MCF 10A (cell line): ENCODE measurements at regions not wholly inside any gene's neighbourhood (a gene's known extent, or its start where the extent isn't known, plus 50 kb on each side); places are given as distances from the start of the nearest gene placed in this dataset.

Source experiments
- BruUV-seq: library from RNA; stranded (reverse); fragments of 400-500 nt; replicated peaks from 2 replicates; lab custom pipeline; 2021; lab: Mats Ljungman, UMichigan
- CTCF ChIA-PET: fragments of 300-600 bp; sonication (Branson Sonifier 250); formaldehyde crosslinking; extraction: SDS; loops from one replicate; lab custom pipeline; 2021; ENCODE audit warnings: antibody characterized with exemption, inconsistent platforms; lab: Yijun Ruan, JAX
- POLR2A ChIA-PET: fragments of 300-600, 350-650 bp; sonication (Branson Sonifier 250); formaldehyde crosslinking; extraction: SDS; loops from one replicate; lab custom pipeline; 2020; ENCODE audit warnings: antibody characterized with exemption, inconsistent platforms; lab: Yijun Ruan, JAX
- DNase-seq: peaks from one replicate; pipeline ENCODE4 v3.0.0-alpha.2; 2018; ENCODE audit not compliant: unreplicated experiment
- H3K27ac Mint-ChIP-seq: one replicate; pipeline ENCODE4 v1.8.0; 2022; ENCODE audit warnings: mild to moderate bottlenecking, low read depth, mixed read lengths; ENCODE audit not compliant: unreplicated experiment
- H3K27me3 Mint-ChIP-seq: one replicate; pipeline ENCODE4 v1.8.0; 2022; ENCODE audit warnings: mixed read lengths; ENCODE audit not compliant: insufficient read depth, unreplicated experiment
- H3K36me3 Mint-ChIP-seq: one replicate; pipeline ENCODE4 v1.8.0; 2022; ENCODE audit warnings: mild to moderate bottlenecking, moderate library complexity, mixed read lengths; ENCODE audit not compliant: insufficient read depth, unreplicated experiment
- H3K4me1 Mint-ChIP-seq: one replicate; pipeline ENCODE4 v1.8.0; 2022; ENCODE audit warnings: mixed read lengths; ENCODE audit not compliant: insufficient read depth, unreplicated experiment
- H3K4me3 Mint-ChIP-seq: one replicate; pipeline ENCODE4 v1.8.0; 2022; ENCODE audit warnings: mild to moderate bottlenecking, moderate library complexity, mixed read lengths; ENCODE audit not compliant: unreplicated experiment
- H3K9me3 Mint-ChIP-seq: one replicate; pipeline ENCODE4 v1.8.0; 2022; ENCODE audit warnings: mixed read lengths; ENCODE audit not compliant: unreplicated experiment
- intact Hi-C: fragments of 100-400 bp; cut with micrococcal nuclease; formaldehyde crosslinking; loops from 2 replicates; pipeline ENCODE4 v1.14.1; 2022
- TF ChIP-seq, protein P1 (sequence below): fragments of 200-600 bp; IDR thresholded peaks from one replicate; pipeline ENCODE4 v1.8.0; 2022; ENCODE audit warnings: antibody characterized with exemption, mild to moderate bottlenecking; ENCODE audit not compliant: unreplicated experiment

DNA sequence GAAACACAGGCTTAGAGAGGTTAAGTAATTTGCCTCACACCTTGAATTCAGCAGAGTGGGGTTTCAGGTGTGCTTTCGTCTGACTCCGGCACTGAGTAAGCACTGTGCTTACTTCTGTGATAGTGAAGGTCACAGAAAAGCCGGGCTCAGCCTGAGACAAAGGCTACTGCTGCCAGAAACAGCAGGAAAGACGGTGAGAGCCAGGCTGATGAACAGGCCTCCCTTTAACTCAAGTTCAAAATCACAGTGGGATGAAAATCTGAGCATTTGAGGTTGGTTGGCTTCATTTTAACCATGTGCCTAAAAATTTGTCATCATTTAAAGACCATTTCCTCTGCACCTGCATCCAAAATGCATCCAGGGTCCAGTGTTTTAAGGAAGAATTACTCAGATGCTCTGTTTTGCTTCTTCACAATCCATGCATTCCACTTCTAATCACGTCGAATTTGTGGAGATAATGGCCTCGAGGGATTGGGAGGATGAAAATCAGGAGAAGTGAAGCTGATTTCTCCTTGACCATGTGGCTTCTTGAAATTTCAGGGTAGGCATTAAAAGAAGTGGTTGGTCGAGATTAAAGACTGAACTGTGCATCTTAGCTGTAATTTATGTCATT, 121.2 kb upstream of the LNX1 start:
- no TSS peak for BruUV-seq
- no peak for DNase-seq
- Mint-ChIP-seq H3K9me3 (no peaks in the 10 kb centered on the region), H3K4me1 (peaks cover 5% of the 10 kb centered on the region), H3K27ac (no peak overlapping the region), H3K36me3 (no peaks in the 10 kb centered on the region), H3K27me3 (no peaks in the 10 kb centered on the region), H3K4me3 (no peak overlapping the region)
- intact Hi-C loops, result no loop called here
- ChIA-PET CTCF (interaction anchor here (0.7 to 1.4 kb wide), 2 partner anchors 13 to 506 kb away, joined by 4 read pairs; no protein-coding TSS in a partner anchor), POLR2A (interaction anchor here (0.7 kb wide), 1 partner anchor 101 kb away, joined by 3 read pairs; no protein-coding TSS in a partner anchor)
- TF ChIP-seq, protein P1, sequence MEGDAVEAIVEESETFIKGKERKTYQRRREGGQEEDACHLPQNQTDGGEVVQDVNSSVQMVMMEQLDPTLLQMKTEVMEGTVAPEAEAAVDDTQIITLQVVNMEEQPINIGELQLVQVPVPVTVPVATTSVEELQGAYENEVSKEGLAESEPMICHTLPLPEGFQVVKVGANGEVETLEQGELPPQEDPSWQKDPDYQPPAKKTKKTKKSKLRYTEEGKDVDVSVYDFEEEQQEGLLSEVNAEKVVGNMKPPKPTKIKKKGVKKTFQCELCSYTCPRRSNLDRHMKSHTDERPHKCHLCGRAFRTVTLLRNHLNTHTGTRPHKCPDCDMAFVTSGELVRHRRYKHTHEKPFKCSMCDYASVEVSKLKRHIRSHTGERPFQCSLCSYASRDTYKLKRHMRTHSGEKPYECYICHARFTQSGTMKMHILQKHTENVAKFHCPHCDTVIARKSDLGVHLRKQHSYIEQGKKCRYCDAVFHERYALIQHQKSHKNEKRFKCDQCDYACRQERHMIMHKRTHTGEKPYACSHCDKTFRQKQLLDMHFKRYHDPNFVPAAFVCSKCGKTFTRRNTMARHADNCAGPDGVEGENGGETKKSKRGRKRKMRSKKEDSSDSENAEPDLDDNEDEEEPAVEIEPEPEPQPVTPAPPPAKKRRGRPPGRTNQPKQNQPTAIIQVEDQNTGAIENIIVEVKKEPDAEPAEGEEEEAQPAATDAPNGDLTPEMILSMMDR, result no peak

DNA sequence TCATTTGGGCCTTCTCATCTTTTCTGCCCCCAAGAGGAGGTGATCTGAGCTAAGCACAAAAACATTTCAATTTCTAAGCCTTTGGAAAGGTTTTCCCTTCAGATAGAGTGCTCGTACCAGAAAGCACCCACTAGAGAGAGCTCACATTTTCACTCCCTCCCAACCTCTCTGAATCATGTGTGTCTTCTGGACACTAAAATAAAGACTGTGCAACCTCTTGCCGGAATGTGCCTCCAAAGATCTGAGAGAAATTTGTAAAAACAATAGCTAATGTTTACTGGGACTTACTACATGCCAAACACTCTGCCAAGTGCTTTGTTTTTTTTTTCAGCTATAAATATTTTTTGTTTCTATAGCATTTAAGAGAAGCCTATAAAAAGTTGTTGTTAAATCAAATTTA, 120.6 kb upstream of the LNX1 start:
- TF ChIP-seq, protein P1, result no peak
- no peaks in the 10 kb centered on the region for H3K36me3 Mint-ChIP-seq
- H3K27ac Mint-ChIP-seq, result no peak overlapping the region
- intact Hi-C loops, result no loop called here
- DNase-seq, result no peak
- peaks cover 3% of the 10 kb centered on the region for H3K4me1 Mint-ChIP-seq
- H3K27me3 Mint-ChIP-seq, result no peaks in the 10 kb centered on the region
- no TSS peak for BruUV-seq
- CTCF ChIA-PET, result interaction anchor here (0.7 to 1.4 kb wide), 5 partner anchors 9 to 507 kb away, joined by 3 to 4 read pairs (median 4); no protein-coding TSS in a partner anchor
- POLR2A ChIA-PET, result interaction anchor here (0.6 to 0.7 kb wide), 2 partner anchors 100 to 812 kb away, joined by 3 read pairs; no protein-coding TSS in a partner anchor
- H3K9me3 Mint-ChIP-seq, result no peaks in the 10 kb centered on the region
- H3K4me3 Mint-ChIP-seq, result no peak overlapping the region

DNA sequence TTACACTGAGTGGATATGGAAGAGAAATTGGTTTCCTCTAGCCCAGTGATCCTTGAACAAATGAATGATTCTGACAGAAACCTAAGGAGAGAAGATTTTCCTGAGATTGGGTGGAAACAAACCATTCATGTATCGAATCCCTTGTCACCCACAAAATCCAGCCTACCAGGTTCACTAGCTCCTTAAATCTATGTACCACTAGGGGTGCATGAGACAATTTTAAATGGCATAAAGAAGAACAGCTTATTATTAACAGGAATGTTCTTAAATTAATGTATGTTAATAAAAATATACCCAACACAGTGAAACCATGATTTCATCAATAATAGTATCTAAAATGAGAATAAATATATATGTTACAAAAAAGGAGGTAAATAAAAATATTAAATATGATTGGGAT, 118.4 kb upstream of the LNX1 start:
- no peak overlapping the region for H3K27ac Mint-ChIP-seq
- BruUV-seq, result no TSS peak
- no peaks in the 10 kb centered on the region for H3K27me3 Mint-ChIP-seq
- no peak overlapping the region for H3K4me3 Mint-ChIP-seq
- H3K9me3 Mint-ChIP-seq, result no peaks in the 10 kb centered on the region
- no peak for DNase-seq
- intact Hi-C loops, result loop anchor here (5.0 kb wide), 1 partner anchor 508 kb away; no protein-coding TSS in a partner anchor
- ChIA-PET POLR2A (no interaction called here), CTCF (interaction anchor here (0.6 to 1.2 kb wide), 4 partner anchors 11 to 524 kb away, joined by 3 to 4 read pairs (median 3); no protein-coding TSS in a partner anchor)
- TF ChIP-seq, protein P1, result peak; percentile 9
- H3K36me3 Mint-ChIP-seq, result no peaks in the 10 kb centered on the region
- no peaks in the 10 kb centered on the region for H3K4me1 Mint-ChIP-seq

DNA sequence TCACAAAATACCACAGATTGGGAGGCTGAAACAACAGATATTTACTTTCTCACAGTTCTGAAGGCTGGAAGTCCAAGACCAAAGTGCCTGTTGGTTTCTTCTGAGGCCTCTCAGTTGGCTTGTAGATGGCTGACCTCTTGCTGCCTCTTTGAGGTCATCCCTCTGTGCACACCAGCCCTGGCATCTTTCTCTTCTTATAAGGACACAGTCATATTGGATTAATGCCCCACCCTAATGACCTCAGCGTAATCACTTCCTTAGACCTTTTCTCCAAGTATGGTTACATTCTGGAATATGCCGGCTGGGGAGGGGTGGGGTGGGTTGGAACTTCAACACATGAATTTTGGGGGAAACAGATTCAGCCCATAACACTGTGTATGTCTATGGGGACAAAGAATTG, 116.2 kb upstream of the LNX1 start:
- ChIA-PET POLR2A (no interaction called here), CTCF (interaction anchor here (0.6 to 3.1 kb wide), 20 partner anchors 9 to 1472 kb away, joined by 3 to 24 read pairs (median 4); no protein-coding TSS in a partner anchor)
- no peak for DNase-seq

More for the DNA sequence above, 116.2 kb upstream of the LNX1 start:
- no TSS peak for BruUV-seq
- TF ChIP-seq, protein P1, result no peak
- no peaks in the 10 kb centered on the region for H3K36me3 Mint-ChIP-seq
- peaks cover 12% of the 10 kb centered on the region for H3K4me1 Mint-ChIP-seq
- H3K9me3 Mint-ChIP-seq, result no peaks in the 10 kb centered on the region
- intact Hi-C loops, result loop anchor here (2.0 to 5.0 kb wide), 3 partner anchors 97 to 510 kb away; no protein-coding TSS in a partner anchor
- no peak overlapping the region for H3K4me3 Mint-ChIP-seq
- H3K27me3 Mint-ChIP-seq, result no peaks in the 10 kb centered on the region
- H3K27ac Mint-ChIP-seq, result no peak overlapping the region
